Liver (tissue), 8 donors: ENCODE measurements at regions not wholly inside any gene's neighbourhood (a gene's known extent, or its start where the extent isn't known, plus 50 kb on each side); places are given as distances from the start of the nearest gene placed in this dataset.

Experiments used
- DNase-seq: peaks from one replicate; pipeline ENCODE4 v3.0.0-alpha.2; 2017; ENCODE audit warnings: low spot score
- H3K27ac ChIP-seq, 2 donors: one replicate each; pipeline ENCODE4 v1.7.0; 2013; ENCODE audit warnings: inconsistent platforms in 2 of 2, low read length in 2 of 2, control low read depth in 1 of 2, low read depth in 1 of 2, mild to moderate bottlenecking in 1 of 2
- H3K27me3 ChIP-seq, 4 donors: one replicate each; pipeline versions ENCODE4 v1.6.1 to v1.7.0; 2013; ENCODE audit warnings: low read length in 3 of 4, inconsistent platforms in 1 of 4, mild to moderate bottlenecking in 1 of 4, moderate library complexity in 1 of 4; ENCODE audit not compliant: control insufficient read depth in 4 of 4, insufficient read depth in 4 of 4
- H3K36me3 ChIP-seq, 4 donors: one replicate each; pipeline versions ENCODE4 v1.6.1 to v1.7.0; 2013; ENCODE audit warnings: low read length in 3 of 4, mild to moderate bottlenecking in 3 of 4, low read depth in 1 of 4, moderate library complexity in 1 of 4; ENCODE audit not compliant: control insufficient read depth in 4 of 4, insufficient read depth in 3 of 4
- H3K4me1 ChIP-seq, 4 donors: one replicate each; pipeline versions ENCODE4 v1.6.1 to v1.7.0; 2013; ENCODE audit warnings: low read length in 3 of 4, mild to moderate bottlenecking in 3 of 4, moderate library complexity in 1 of 4; ENCODE audit not compliant: control insufficient read depth in 4 of 4, insufficient read depth in 4 of 4
- H3K4me3 ChIP-seq, 3 donors: one replicate each; pipeline versions ENCODE4 v1.6.1 to v1.7.0; 2013; ENCODE audit warnings: low read length in 3 of 3, control low read depth in 1 of 3, low read depth in 1 of 3, mild to moderate bottlenecking in 1 of 3
- H3K9ac ChIP-seq, 2 donors: one replicate each; pipeline ENCODE4 v1.7.0; 2013; ENCODE audit warnings: low read length in 2 of 2, mild to moderate bottlenecking in 2 of 2, moderate library complexity in 2 of 2, control low read depth in 1 of 2, low read depth in 1 of 2
- H3K9me3 ChIP-seq, 4 donors: one replicate each; pipeline versions ENCODE4 v1.6.1 to v1.7.0; 2013; ENCODE audit warnings: low read length in 3 of 4; ENCODE audit not compliant: control insufficient read depth in 4 of 4
- EGR1 ChIP-seq, 2 donors: IDR thresholded peaks; 2 replicates each; pipeline ENCODE4 v1.6.1; 2016 to 2018; ENCODE audit warnings: antibody characterized with exemption in 2 of 2, low read depth in 2 of 2
- HNF4A ChIP-seq, 2 donors: conservative IDR thresholded peaks; 2 replicates each; pipeline ENCODE4 v1.6.1; 2016; ENCODE audit warnings: antibody characterized with exemption in 2 of 2, mild to moderate bottlenecking in 2 of 2
- NR2F2 ChIP-seq: IDR thresholded peaks from 2 replicates; pipeline ENCODE4 v1.6.1; 2016; ENCODE audit warnings: antibody characterized with exemption
- RAD21 ChIP-seq, 2 donors: IDR thresholded peaks; 2 replicates each; pipeline ENCODE4 v1.6.1; 2016; ENCODE audit warnings: antibody characterized with exemption in 2 of 2, mild to moderate bottlenecking in 2 of 2
- RXRA ChIP-seq, 2 donors: IDR thresholded peaks; 2 replicates each; pipeline ENCODE4 v1.6.1; 2017 to 2018; ENCODE audit warnings: antibody characterized with exemption in 2 of 2, mild to moderate bottlenecking in 1 of 2
- SP1 ChIP-seq: IDR thresholded peaks from 2 replicates; pipeline ENCODE4 v1.6.1; 2018; ENCODE audit warnings: antibody characterized with exemption, mild to moderate bottlenecking
- TAF1 ChIP-seq: conservative IDR thresholded peaks from 2 replicates; pipeline ENCODE4 v1.6.1; 2016; ENCODE audit warnings: antibody characterized with exemption, mild to moderate bottlenecking
- YY1 ChIP-seq: IDR thresholded peaks from 2 replicates; pipeline ENCODE4 v1.6.1; 2016; ENCODE audit warnings: antibody characterized with exemption, mild to moderate bottlenecking
- whole genome bisulfite sequencing: extraction: QIAGEN DNeasy Blood & Tissue Kit; methylation state at CpG from one replicate; pipeline ENCODE4 v1.1.7; 2013; 5-methylcytosine and 5-hydroxymethylcytosine counted together
- TF ChIP-seq, protein P1 (sequence below): fragments of 150-350 bp; IDR thresholded peaks from 2 replicates; pipeline ENCODE4 v1.5.1; 2017; ENCODE audit warnings: improper control_type of control experiment, low read depth, low read length; ENCODE audit not compliant: missing input control
- TF ChIP-seq, protein P2 (sequence below): IDR thresholded peaks from 2 replicates; pipeline ENCODE4 v1.6.1; 2016; ENCODE audit warnings: antibody characterized with exemption
- TF ChIP-seq, protein P3 (sequence below): IDR thresholded peaks from 2 replicates; pipeline ENCODE4 v1.6.1; 2016; ENCODE audit warnings: antibody characterized with exemption
- TF ChIP-seq, protein P4 (sequence below): IDR thresholded peaks from 2 replicates; pipeline ENCODE4 v1.6.1; 2016; ENCODE audit warnings: antibody characterized with exemption
- donor health status: healthy.
- donor health status: healthy.
- donor health status: healthy.
- donor health status: healthy.
- donor health status: healthy.

DNA sequence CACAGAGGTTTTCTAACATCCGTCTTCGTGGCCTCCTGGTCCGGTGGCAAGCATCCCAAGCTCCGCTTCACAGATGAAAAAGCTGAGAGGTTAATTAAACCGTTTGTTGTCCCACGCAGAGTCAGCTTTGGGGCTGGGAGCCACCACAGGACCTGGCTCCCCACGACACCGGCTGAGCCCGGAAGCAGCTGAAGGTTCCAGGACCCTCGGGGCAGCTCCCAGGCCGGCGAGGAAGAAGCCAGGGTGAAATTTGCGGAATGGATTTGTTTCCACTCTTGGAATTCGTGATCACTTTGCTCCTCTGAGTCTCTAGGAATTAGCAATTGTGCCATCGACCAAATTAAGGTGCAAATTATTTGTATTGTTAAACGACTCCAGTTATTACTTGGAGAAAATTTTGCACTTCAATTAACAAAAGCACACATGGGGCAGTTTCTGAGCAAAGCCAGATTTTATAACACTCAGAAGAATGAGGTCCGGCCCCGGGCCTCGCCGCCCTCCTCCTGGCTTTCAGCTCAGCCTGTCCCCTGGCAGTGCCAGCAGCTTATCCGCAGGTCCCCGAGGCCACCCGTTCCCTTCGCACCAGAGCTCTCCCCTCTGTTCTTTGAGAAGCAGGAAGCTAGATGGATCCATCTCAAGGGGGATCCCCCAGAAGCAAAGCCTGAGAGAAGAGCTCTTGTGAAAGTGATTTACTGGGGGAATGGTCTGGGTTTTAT lies 69.1 kb downstream of the SIK1 start:
- no peaks in the 10 kb centered on the region for H3K4me1 ChIP-seq

DNA sequence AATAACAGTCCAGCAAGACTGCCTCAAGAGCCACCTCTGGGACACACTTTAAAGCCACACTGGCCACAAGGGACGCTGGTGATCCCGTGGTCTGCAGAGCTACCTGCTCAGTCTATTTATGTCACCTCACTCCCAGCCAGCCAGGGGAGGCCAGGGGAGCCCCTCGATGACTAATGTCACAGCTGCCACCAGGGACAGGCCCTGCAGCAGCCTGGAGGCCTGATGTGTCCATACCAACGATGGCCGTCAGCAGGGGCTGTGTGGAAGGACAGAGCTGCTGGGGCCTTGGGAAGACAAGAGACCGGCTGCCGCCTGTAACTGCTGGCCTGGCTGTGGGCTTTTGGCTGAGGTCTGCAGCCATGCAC lies 71.0 kb downstream of the SIK1 start:
- no peak for DNase-seq
- WGBS, result 90% methylated on average over 7 of the region's 7 CpGs
- no peak overlapping the region for H3K9ac ChIP-seq
- H3K27ac ChIP-seq, result no peak overlapping the region
- H3K4me1 ChIP-seq, result no peaks in the 10 kb centered on the region
- no peak overlapping the region for H3K4me3 ChIP-seq
- H3K9me3 ChIP-seq, result no peaks in the 10 kb centered on the region
- H3K27me3 ChIP-seq, result no peaks in the 10 kb centered on the region
- TF ChIP-seq, protein P1, sequence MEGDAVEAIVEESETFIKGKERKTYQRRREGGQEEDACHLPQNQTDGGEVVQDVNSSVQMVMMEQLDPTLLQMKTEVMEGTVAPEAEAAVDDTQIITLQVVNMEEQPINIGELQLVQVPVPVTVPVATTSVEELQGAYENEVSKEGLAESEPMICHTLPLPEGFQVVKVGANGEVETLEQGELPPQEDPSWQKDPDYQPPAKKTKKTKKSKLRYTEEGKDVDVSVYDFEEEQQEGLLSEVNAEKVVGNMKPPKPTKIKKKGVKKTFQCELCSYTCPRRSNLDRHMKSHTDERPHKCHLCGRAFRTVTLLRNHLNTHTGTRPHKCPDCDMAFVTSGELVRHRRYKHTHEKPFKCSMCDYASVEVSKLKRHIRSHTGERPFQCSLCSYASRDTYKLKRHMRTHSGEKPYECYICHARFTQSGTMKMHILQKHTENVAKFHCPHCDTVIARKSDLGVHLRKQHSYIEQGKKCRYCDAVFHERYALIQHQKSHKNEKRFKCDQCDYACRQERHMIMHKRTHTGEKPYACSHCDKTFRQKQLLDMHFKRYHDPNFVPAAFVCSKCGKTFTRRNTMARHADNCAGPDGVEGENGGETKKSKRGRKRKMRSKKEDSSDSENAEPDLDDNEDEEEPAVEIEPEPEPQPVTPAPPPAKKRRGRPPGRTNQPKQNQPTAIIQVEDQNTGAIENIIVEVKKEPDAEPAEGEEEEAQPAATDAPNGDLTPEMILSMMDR, result no peak
- TF ChIP-seq, protein P2, sequence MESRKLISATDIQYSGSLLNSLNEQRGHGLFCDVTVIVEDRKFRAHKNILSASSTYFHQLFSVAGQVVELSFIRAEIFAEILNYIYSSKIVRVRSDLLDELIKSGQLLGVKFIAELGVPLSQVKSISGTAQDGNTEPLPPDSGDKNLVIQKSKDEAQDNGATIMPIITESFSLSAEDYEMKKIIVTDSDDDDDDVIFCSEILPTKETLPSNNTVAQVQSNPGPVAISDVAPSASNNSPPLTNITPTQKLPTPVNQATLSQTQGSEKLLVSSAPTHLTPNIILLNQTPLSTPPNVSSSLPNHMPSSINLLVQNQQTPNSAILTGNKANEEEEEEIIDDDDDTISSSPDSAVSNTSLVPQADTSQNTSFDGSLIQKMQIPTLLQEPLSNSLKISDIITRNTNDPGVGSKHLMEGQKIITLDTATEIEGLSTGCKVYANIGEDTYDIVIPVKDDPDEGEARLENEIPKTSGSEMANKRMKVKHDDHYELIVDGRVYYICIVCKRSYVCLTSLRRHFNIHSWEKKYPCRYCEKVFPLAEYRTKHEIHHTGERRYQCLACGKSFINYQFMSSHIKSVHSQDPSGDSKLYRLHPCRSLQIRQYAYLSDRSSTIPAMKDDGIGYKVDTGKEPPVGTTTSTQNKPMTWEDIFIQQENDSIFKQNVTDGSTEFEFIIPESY, result no peak
- no peak for TF ChIP-seq RXRA (IDR thresholded peaks at IDR 0.05)
- H3K36me3 ChIP-seq, result no peaks in the 10 kb centered on the region

More for the DNA sequence above, 69.1 kb downstream of the SIK1 start:
- H3K4me3 ChIP-seq, result no peak overlapping the region
- no peak overlapping the region for H3K27ac ChIP-seq
- DNase-seq, result no peak
- WGBS, result 91% methylated on average over 24 of the region's 24 CpGs
- H3K9ac ChIP-seq, result no peak overlapping the region
- no peaks in the 10 kb centered on the region for H3K36me3 ChIP-seq
- no peaks in the 10 kb centered on the region for H3K9me3 ChIP-seq
- H3K27me3 ChIP-seq, result no peaks in the 10 kb centered on the region
- no peak for TF ChIP-seq SP1
- TF ChIP-seq YY1, result no peak
- TF ChIP-seq, protein P3, sequence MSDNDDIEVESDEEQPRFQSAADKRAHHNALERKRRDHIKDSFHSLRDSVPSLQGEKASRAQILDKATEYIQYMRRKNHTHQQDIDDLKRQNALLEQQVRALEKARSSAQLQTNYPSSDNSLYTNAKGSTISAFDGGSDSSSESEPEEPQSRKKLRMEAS, result no peak
- no peak for TF ChIP-seq HNF4A (conservative IDR thresholded peaks at IDR 0.05)
- TF ChIP-seq, protein P1, result no peak
- TF ChIP-seq NR2F2, result no peak
- TF ChIP-seq, protein P4, sequence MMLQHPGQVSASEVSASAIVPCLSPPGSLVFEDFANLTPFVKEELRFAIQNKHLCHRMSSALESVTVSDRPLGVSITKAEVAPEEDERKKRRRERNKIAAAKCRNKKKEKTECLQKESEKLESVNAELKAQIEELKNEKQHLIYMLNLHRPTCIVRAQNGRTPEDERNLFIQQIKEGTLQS, result no peak
- TF ChIP-seq RXRA (IDR thresholded peaks at IDR 0.05), result no peak
- TF ChIP-seq TAF1, result no peak
- TF ChIP-seq EGR1 (IDR thresholded peaks at IDR 0.05; ENCODE audit: low read depth in 2 of 2), result no peak
- TF ChIP-seq RAD21 (IDR thresholded peaks at IDR 0.05), result no peak
